ENCODE measurements at regions not wholly inside any gene's neighbourhood (a gene's known extent, or its start where the extent isn't known, plus 50 kb on each side); places are given as distances from the start of the nearest gene placed in this dataset.

DNA sequence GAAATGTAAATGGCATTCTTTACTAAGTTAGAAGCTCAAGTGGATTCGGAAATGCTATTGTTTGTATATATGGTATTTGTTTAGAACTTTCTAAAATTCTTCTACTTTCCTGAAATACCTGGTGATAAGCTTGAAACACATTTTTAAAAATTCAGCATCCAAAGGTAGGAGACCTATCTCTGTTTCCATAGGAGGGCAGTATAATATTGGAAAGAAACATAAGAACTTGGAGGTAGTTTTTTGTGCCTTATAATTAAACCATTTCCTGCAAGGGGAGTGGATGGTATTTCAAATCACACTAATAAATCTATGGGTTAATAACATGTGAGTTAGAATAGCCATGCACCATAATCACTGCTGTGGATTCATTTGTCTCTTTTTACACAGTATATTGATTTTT lies 217.4 kb upstream of the AADAT start:
- TF ChIP-seq POLR2AphosphoS5 (IDR thresholded peaks at IDR 0.05) (no peak), TAF1 (IDR thresholded peaks at IDR 0.05; ENCODE audit: low read depth) (no peak), EP300 (conservative IDR thresholded peaks at IDR 0.05; ENCODE audit: poor library complexity, severe bottlenecking) (no peak), RAD21 (conservative IDR thresholded peaks at IDR 0.05) (peak; percentile 26), EZH2 (IDR thresholded peaks at IDR 0.05; ENCODE audit: borderline replicate concordance, insufficient read depth, low read length, poor library complexity, severe bottlenecking) (no peak)
- TF ChIP-seq, protein P1, sequence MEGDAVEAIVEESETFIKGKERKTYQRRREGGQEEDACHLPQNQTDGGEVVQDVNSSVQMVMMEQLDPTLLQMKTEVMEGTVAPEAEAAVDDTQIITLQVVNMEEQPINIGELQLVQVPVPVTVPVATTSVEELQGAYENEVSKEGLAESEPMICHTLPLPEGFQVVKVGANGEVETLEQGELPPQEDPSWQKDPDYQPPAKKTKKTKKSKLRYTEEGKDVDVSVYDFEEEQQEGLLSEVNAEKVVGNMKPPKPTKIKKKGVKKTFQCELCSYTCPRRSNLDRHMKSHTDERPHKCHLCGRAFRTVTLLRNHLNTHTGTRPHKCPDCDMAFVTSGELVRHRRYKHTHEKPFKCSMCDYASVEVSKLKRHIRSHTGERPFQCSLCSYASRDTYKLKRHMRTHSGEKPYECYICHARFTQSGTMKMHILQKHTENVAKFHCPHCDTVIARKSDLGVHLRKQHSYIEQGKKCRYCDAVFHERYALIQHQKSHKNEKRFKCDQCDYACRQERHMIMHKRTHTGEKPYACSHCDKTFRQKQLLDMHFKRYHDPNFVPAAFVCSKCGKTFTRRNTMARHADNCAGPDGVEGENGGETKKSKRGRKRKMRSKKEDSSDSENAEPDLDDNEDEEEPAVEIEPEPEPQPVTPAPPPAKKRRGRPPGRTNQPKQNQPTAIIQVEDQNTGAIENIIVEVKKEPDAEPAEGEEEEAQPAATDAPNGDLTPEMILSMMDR (IDR thresholded peaks at IDR 0.05; ENCODE audit: poor library complexity, severe bottlenecking): peak; percentile 27
